Suprapubic skin (tissue), 3 donors: ENCODE measurements at regions not wholly inside any gene's neighbourhood (a gene's known extent, or its start where the extent isn't known, plus 50 kb on each side); places are given as distances from the start of the nearest gene placed in this dataset.

Source experiments
- CTCF ChIP-seq, 2 donors: fragments of 200-600 bp in 1 of 2; fragments of 450-650 bp in 1 of 2; sonication (generic) in 1 of 2; IDR thresholded peaks; one replicate each; pipeline ENCODE4 v1.5.1; 2016 to 2019; ENCODE audit warnings: antibody characterized with exemption in 2 of 2, mild to moderate bottlenecking in 1 of 2, moderate library complexity in 1 of 2
- EP300 ChIP-seq: sonication (generic); formaldehyde crosslinking; IDR thresholded peaks from one replicate; pipeline ENCODE4 v1.6.1; 2017; ENCODE audit warnings: antibody characterized with exemption
- POLR2A ChIP-seq, 2 donors: fragments of 450-650 bp; IDR thresholded peaks; one replicate each; pipeline ENCODE4 v1.6.1; 2017; ENCODE audit warnings: antibody characterized with exemption in 2 of 2, mild to moderate bottlenecking in 2 of 2, moderate library complexity in 2 of 2

- TF ChIP-seq CTCF (IDR thresholded peaks at IDR 0.05) (no peak), POLR2A (IDR thresholded peaks at IDR 0.05) (no peak), EP300 (no peak)
Observed at GRCh38 chr11:104405277-104405676, 241.3 kb upstream of the PDGFD start.
